ENCODE measurements at regions not wholly inside any gene's neighbourhood (a gene's known extent, or its start where the extent isn't known, plus 50 kb on each side); places are given as distances from the start of the nearest gene placed in this dataset. TPM values are rescaled to one million over a fixed set of nuclear protein-coding genes. Genes with fewer than 3 reads are reported as not detected.

DNA sequence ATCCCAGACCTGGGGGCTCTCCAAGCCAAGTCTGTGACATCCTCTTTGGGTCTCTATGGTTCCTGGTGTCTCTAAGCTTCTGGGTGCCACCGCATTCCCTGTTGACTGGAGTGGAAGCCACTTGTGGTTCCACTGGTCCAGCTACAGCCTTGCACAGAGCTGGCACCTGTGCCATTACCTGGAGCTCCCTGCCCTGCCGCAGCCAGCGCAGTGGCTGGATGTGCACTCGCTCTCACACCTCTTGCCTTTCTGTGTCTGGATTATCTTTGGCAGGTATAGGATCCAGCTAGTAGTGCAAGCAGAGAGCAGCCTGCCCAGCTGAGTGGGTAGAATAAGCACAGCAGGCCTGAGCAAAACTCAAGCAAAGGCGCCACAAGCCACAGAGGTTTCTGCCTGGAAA, 1635.5 kb downstream of the OTOL1 start:
- Histone ChIP-seq H3K27ac (replicated peaks) (no peak overlapping the region), H3K4me3 (no peak overlapping the region), H3K9me3 (replicated peaks) (peaks cover 48% of the 10 kb centered on the region), H3K4me1 (no peaks in the 10 kb centered on the region), H3K27me3 (ENCODE audit: low read depth) (no peaks in the 10 kb centered on the region), H3K36me3 (no peaks in the 10 kb centered on the region)
- DNase-seq = no peak
- intact Hi-C loops (cut with micrococcal nuclease) = no loop called here
- no peak for TF ChIP-seq CTCF (IDR thresholded peaks at IDR 0.05; ENCODE audit: borderline replicate concordance)

- intact Hi-C loops (cut with micrococcal nuclease) = no loop called here
- no peak overlapping the region for H3K4me3 ChIP-seq
- H3K27me3 ChIP-seq (ENCODE audit: low read depth) = no peaks in the 10 kb centered on the region
- DNase-seq = no peak
- peaks cover 65% of the 10 kb centered on the region for H3K9me3 ChIP-seq (replicated peaks)
- no peaks in the 10 kb centered on the region for H3K4me1 ChIP-seq
- TF ChIP-seq CTCF (IDR thresholded peaks at IDR 0.05; ENCODE audit: borderline replicate concordance) = no peak
- H3K27ac ChIP-seq (replicated peaks) = no peak overlapping the region
- H3K36me3 ChIP-seq = no peaks in the 10 kb centered on the region
Observed at GRCh38 chr3:163129287-163129686, 1632.7 kb downstream of the OTOL1 start.

DNA sequence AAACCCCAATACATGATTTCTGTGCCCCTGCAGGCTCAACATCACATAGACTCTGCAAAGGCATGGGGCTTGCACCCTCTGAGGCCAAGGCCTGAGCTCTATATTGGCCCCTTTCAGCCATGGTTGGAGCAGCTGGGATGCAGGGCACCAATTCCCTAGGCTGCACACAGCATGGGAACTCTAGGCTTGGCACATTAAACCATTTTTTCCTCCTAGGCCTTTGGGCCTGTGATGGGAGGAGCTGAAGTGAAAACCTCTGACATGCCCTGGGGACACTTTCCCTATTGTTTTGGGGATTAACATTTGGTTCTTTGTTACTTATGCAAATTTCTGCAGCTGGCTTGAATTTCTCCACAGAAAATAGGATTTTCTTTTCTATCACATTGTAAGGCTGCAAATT, 1629.5 kb downstream of the OTOL1 start:
- no peaks in the 10 kb centered on the region for H3K36me3 ChIP-seq
- H3K4me3 ChIP-seq = no peak overlapping the region
- peaks cover 54% of the 10 kb centered on the region for H3K9me3 ChIP-seq (replicated peaks)
- no peak for TF ChIP-seq CTCF (IDR thresholded peaks at IDR 0.05; ENCODE audit: borderline replicate concordance)
- intact Hi-C loops (cut with micrococcal nuclease) = no loop called here
- no peaks in the 10 kb centered on the region for H3K27me3 ChIP-seq (ENCODE audit: low read depth)
- no peaks in the 10 kb centered on the region for H3K4me1 ChIP-seq
- DNase-seq = no peak
- no peak overlapping the region for H3K27ac ChIP-seq (replicated peaks)

Small RNA genes in the stretch of these regions (microRNA-seq; reads per million reads assigned to microRNA genes)
- not detected for gene MIR1263
